ENCODE measurements at regions not wholly inside any gene's neighbourhood (a gene's known extent, or its start where the extent isn't known, plus 50 kb on each side); places are given as distances from the start of the nearest gene placed in this dataset.
A peak's percentile ranks its signal among the peaks of the same experiment; 100 is the strongest.
"Not testable (repeated sequence)": the region's sequence is repeated elsewhere in the genome, so short reads cannot be mapped to it uniquely, and the experiment has no call there.

DNA sequence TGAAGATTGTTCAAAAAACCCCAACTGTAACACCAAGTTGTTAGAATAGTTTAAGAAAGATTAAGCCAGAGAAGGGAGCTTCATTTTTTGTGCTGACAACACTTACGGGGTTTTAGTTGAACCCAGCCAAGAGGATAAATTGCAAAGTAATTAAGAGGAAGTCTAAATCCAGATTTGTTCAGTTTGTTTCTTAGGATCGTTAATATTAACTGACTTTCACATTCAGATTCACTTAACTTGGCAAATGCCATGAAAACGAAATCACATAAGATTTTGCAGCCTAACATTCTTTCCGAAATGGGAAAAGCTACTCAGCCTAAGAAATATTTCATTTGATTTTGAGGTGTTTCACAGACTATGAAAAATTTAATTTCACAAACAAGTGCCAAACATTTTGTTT is 511.3 kb downstream of the TRIML1 start:
- DNase-seq (ENCODE audit: low spot score) (no peak), FAIRE-seq (no peak)

DNA sequence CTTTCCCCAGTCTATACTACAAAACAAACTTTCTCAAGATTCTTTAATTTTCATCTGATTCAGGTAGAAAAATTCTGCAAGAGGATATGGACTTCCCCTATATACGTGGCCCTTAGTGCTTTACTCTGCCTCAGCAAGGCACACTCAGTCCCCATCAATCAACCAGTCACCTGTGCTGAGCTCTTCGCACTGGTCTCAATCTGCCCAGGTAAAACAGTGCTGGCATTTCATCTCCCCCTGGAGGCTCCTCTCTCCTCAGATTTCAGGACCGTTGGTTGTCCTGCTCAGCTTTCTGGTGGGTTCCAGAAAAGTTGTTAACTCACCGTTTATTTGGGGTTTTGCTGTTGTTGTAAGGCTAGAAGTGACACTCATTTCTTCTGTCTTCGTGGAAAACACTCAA is 518.1 kb downstream of the TRIML1 start:
- FAIRE-seq, result no peak
- no peak for DNase-seq (ENCODE audit: low spot score)

DNA sequence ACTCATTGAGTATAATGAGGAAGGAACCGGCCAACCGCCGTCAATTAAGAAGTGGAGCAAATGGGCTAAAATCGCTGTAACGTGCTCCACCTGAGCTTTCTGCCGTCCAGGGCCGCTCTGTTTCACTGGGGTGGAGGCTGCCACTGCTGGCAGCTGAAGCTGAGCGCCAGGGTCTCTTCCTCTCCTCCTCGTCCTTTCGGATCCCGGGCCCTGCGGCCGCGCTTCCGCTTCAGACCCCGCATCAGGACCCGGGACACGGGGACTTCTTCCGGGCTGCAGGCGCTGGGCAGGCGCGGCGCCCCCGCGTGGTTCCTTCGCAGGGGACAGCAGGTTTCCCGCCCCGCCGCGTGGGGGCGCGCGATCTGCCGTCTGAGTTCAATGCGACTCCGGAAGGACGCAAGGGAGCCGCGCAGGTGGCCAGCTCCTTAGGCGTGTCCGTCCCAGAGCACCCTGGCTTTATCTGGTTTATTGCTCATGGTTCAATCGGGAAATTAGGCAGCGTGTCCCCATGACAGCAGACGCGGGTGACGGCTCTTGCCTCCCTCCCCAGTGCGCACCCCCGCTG is 519.8 kb downstream of the TRIML1 start:
- no peak for FAIRE-seq
- DNase-seq (ENCODE audit: low spot score), result no peak

DNA sequence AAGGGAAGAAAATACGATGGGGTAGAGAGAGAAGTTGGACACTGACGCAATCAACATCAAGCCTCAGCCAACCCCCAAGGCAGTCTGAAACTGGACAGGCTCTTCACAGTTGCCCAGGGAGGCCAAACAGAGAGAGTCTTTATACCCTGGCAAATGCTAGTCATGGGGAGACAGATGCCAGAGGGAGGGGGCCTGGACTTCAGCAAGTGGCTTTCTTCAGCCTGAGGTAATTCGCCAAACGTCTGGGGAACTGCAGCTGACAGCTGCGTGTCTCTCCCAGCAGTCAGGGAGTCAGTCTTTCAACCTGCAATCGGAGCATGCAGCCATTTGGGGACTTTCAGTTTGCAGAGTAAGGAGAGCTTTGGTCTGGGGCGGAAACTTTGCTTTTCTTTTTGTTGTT is 521.6 kb downstream of the TRIML1 start:
- DNase-seq (ENCODE audit: low spot score) (no peak), FAIRE-seq (no peak)

DNA sequence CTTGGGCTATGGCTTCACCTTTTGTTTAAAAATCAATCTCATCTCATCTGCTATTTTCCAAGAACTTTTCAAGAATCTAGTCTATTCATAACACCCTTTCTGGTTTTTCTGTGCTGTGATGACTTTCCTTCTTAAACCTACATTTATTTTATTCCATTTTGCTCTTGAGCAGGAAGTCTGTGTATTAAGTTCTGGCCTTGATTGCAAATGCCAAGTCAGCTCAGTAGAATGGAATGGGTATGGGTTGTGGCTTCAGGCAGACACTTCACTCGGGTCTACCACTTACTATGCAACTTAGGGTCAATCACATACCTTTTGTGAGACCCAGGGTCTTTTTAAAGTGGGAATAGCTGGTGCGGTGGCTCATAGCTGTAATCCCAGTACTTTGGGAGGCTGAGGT is 522.3 kb downstream of the TRIML1 start:
- FAIRE-seq (no peak), DNase-seq (ENCODE audit: low spot score) (no peak)

DNA sequence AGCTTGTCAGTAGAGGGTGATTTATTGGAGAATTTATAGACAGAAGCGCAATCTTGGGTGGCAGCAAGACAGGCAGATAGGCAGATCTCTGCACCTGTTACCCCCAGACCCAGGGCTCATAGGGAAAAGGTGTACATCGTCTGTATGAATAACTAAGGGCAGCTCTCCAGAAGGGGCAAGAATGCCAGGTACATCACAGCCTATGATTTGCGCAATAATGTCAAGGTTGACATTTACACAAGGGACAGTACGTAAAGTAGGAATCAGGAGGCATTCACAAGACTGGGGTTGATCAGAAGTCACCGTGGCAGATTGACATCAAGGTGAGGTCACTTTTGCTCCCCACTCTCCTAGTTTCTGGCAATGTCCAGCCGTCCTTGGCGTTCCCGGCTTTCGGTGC is 524.1 kb downstream of the TRIML1 start:
- DNase-seq (ENCODE audit: low spot score) (no peak), FAIRE-seq (no peak)

DNA sequence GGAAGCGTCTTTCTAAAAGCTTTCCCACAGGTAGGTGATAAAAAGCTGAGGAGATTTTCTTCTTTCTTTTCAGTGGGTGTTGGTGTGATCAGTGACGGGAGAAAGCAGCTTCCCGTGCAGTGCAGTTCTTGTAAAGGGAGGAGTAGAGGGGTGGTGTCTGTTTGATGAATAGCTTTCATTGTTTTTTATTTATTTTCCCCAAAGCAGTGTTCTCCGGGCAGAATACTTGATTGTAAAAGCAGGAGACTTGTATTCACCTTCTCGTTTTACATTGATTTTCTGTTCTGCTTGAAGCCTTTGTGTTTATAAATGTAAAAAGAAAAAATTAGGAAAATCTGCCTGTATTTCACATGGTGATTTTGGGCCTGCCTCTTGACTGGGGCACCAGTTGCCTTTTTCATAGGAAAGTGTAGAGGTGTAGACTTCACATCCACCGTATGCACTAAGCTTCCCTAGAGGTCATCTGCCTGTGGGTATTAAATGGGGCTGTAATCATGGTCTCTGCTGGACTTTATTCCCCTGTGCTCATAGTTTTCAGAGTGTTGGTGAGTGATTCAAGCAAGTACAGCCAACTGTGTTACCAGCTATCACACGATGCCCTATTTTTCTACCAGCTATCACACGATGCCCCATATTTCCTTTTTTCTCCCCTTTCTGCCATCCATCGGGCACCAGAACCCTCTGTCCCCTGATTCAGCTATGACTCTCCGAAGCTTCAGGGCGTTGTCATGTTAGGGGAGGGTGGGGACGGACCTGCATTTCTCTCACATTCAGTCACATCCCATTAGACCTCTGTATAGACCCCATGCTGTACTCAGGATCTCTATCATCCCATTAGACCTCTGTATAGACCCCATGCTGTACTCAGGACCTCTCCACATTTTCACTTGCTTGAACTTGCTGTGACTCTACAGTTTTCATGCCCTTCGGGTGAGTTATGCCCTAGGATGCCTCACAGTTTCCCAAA is 526.5 kb downstream of the TRIML1 start:
- DNase-seq (ENCODE audit: low spot score) (no peak), FAIRE-seq (no peak)

DNA sequence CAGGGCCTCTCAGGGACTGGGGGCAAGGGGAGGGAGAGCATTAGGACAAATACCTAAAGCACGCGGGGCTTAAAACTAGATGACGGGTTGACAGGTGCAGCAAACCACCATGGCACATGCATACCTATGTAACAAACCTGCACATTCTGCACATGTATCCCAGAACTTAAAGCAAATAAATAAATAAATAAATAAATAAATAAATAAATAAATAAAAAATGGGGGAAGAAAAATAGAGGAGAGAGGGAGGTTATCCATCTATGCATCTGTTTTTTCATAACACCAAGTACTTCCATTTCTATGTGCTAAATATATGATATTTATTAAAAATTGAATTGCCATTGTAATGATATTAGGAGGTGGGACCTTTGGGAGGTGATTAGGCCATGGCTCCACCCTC is 539.5 kb downstream of the TRIML1 start:
- not testable (repeated sequence) for DNase-seq (ENCODE audit: low spot score); FAIRE-seq

DNA sequence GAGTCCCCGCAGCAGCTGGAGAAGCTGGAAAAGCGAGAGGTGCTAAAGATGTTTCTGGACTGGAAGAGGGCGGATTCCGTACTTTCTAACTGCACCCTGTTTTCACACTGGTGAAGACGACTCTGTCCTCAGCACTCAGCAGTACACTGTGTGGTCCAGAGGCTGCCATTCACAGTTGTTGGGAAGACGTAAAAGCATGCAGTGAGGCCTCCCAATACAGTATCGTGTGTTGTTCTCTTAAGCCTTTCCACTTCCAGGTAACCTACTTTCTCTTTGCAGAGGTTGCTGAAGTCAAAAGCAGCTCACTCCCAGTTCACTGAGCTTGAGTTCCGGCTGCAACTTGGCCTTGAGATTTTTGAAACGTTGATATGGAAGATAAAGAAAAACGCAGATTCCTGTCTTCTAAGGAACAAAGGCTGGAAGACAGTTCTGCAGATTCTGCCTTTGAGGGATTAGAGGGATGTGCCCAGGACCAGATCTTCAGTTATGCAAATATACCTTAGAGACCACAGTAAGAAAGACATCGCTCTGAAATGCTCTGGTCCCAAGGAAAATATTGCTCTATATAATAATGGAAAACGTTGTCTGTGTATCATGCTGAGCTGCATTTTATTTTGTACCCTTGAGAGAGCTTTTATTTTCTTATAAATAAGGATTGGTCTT is 540.9 kb downstream of the TRIML1 start:
- FAIRE-seq (no peak), DNase-seq (ENCODE audit: low spot score) (no peak)

DNA sequence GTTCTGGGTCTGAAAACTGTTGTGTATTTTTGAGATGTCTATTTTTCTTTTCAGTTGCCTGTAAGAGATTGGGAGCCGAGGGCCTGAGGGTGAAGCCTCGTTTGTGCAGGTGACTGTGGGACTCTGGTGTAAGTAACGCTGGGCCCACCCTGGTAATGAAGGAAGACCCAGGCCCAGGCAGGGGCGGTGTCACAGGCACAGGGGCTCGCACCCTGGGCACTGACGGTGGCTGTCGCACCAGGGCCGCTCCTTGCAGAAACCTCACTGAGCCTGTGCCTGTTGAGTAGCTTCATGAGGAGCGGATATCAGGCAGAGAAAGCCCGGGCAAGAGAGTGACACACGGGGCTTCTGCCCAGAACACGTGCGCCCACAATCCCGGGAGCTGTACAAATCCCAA is 541.4 kb downstream of the TRIML1 start:
- no peak for FAIRE-seq
- no peak for DNase-seq (ENCODE audit: low spot score)

DNA sequence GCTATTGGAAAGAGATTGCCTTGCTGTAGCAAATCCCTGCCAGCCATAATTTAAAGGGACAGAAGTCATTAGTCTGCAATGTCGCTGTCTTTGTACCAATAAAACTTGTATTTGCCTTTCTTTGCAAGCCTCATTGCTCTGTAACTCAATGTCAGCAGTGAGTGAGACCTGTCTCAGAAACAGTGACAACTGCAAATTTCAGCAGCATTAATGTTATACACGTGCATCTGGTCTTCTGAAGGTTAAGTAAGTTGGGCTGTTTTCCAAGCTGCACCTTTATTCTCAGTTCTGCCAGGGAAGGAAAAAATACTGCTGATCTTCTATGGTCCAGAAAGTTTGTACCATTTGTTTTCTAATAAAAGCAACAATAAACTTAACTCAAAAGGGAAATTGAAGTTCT is 543.1 kb downstream of the TRIML1 start:
- DNase-seq (ENCODE audit: low spot score), result no peak
- FAIRE-seq, result no peak

DNA sequence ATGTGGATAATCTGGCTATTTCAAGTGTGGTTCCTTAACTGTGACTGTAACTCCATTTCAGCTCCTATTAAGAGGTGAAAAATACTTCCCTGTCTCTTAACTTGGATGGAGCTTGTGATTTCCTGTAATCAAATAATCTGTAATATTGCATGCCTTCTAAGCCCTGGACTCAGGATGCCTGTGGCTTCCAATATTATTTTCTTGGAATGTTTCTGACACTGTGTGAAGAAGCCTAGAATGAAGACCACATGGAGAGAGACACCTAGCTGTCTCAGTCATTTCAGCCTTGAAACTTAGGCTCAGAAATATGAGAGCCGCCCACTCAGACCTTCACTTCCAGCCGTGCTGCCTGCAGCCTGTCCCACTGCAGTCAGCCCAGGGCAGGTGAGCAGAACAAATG is 544.3 kb downstream of the TRIML1 start:
- FAIRE-seq (no peak), DNase-seq (ENCODE audit: low spot score) (no peak)

DNA sequence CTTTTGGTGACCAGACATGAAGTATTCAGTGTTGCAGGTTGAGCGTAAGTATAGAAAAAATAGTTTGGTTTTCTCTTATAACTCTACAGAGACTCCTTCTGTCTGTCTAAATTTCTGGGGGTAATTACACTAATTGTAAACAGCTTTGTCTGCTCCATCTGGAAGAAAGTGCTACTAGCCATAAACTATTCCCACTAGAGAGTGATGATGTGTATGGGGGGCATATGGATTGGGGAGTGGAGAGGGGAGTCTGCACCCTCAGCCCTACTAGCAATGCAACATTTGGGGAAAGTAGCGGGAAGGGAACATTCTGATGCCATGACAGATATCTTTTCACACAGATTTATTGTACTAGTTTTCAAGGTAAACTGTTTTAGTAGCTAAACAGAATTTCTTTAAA is 549.7 kb downstream of the TRIML1 start:
- FAIRE-seq (no peak), DNase-seq (ENCODE audit: low spot score) (no peak)

DNA sequence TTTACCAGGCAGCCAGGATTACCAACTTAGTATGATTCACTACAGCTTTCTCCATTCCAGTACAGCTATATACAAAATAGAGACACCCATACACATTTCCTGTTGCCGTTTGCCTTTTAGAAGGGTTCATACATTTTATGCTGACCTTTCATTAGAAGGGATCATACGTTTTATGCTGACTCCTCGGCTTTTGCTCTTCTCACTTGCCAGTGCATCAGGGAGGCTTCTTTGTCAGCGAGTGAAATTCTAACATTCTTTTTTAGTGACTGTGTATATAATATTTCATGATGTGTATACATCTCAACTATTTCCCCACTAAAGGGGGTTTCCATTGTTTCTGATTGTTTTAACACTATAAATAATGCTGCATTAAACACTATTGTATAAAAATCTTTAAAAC is 552.6 kb downstream of the TRIML1 start:
- FAIRE-seq (no peak), DNase-seq (ENCODE audit: low spot score) (no peak)

DNA sequence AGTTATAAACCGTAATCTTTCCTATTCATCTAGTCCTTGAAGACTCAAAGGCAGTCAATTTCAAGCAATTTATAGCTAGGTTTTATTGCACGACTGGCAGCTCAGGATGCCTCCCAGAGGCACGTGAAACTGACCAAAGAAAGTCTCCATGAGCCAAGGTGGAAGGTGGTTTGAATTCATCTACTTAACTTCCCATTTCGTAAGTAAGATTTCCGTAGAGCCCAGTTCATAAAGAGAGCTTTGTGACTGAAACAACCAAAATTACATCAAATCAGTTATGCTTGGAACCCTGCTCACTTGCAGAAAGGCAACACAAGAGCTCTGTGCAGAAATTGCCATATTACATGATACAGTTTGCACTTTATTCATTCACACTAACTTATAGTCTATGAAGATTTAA is 556.0 kb downstream of the TRIML1 start:
- FAIRE-seq (no peak), DNase-seq (ENCODE audit: low spot score) (no peak)

DNA sequence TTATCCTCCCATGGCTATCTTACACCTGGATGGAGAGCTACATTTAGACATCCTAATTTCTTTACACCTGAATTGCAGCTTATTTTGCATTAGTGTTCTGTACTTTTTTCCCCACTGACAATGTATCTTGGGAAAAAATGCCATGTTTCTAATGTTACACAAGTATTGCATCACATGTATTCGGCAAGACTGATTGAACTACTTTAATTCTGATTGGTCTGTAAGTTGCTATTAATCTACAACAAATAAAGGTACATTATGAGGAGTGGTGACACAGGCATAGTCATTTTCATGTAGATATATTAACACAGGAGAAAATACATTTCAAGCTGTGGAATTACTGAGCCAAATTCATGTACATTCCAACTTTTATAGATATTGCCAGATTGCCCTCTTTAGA is 558.0 kb downstream of the TRIML1 start:
- DNase-seq (ENCODE audit: low spot score) (no peak), FAIRE-seq (no peak)

DNA sequence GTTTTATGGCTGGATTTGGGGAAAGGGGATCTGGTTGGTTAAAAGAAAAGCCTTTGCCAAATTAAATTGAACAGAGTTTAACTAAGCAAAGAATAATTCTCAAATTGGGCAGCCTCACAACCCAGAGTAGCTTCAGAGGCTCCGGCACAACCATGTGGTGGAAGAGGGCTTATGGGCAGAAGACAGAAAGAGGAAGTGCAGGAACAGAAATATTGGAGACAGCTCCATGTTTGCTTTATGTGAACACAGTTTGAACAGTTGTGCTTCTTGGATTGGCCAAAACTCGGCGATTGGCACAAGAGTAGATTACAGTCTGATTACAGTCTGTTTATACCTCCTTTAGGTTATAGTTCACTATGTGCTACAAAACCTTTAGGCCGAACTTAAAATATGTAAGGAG is 562.7 kb downstream of the TRIML1 start:
- DNase-seq (ENCODE audit: low spot score), result no peak
- FAIRE-seq, result no peak

DNA sequence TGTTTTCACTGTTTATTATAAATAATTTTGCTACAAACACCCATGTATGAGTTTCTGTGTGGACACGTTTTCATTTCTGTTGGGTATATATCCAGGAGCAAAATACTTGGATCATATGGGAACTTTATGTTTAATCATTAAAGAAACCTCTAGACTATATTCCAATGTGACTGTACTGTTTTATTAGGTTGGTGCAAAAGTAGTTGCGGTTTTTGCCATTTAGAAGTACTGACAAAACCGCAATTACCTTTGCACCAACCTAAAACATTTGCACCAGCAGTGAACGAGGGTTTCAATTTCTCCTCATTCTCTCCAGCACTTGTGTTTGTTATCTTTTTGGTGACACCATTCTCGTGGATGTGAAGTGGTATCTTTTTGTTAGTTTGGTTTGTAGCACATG is 565.0 kb downstream of the TRIML1 start:
- DNase-seq (ENCODE audit: low spot score) (no peak), FAIRE-seq (no peak)

DNA sequence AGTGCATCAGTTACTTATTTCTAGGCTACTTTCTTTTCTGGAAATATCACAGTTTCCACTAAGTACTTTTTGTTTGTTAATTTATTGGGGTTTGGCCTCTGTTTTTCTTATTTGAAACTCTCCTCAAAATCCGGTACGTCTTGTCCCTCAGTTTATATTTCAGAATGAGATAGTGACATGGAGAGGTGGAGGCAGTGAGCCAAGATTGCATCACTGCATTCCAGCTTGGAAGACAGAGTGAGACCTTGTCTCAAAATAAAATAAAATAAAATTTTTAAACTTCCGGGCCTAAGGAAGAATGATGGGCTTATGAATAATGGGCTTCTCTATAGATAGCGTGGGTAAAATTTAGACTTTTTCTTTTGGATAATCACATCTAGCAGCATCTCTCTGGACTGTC is 567.8 kb downstream of the TRIML1 start:
- FAIRE-seq, result no peak
- no peak for DNase-seq (ENCODE audit: low spot score)

DNA sequence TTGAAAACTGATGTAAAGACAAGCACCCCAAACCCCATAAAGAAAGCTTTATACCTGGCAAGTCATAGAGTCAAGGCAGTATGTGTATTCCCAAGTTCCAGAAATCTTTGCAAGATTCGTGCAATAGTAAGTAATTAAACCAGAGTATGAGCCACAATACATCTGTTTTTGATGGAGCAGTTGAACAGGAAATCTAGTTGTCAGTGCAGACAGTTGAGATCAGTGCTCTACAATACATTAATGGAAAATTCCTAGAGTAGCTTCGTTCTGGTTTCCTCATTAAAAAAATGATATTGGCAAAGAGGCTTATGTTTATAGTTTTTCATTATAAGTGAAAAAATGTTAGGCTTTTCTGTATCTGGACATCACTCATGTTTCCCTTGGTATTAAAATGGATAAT is 575.3 kb downstream of the TRIML1 start:
- FAIRE-seq (no peak), DNase-seq (ENCODE audit: low spot score) (no peak)

DNA sequence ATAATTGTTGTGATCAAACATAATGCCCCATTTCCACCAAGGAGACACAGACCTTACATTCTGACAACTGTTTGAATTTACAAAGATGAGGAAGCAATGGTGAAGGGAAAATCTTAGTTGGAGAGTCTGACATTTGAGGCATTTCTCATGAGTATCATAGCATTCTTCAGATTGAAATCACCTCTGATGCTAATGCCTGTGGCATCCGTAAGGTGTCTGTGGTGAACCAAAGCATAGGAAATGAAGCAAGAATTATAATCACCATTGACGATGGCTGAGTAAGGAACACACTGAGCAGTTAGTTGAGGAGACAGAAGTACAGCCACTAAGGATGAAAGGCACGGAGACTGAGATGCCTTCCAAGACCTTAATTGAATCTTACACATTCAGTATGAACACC is 575.7 kb downstream of the TRIML1 start:
- DNase-seq (ENCODE audit: low spot score) (peak; percentile 4), FAIRE-seq (no peak)

DNA sequence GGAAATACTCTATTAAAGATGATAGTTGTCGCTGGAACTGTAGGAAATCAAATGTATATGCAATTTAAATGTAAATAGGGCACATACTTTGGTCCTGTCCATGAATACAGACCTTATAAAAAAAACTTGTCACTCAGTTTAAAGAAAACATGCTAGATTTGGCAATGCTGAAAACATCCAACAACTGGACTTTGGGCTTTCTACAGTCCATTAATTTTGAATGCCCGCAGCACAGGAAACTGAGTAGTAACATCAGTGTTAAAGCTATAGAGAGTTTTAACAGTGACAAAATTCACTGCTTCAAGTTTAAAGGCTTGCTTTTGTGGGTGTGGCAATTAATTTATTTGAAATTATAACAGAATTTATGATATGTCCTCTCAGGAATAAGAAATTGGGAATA is 578.4 kb downstream of the TRIML1 start:
- no peak for FAIRE-seq
- no peak for DNase-seq (ENCODE audit: low spot score)

DNA sequence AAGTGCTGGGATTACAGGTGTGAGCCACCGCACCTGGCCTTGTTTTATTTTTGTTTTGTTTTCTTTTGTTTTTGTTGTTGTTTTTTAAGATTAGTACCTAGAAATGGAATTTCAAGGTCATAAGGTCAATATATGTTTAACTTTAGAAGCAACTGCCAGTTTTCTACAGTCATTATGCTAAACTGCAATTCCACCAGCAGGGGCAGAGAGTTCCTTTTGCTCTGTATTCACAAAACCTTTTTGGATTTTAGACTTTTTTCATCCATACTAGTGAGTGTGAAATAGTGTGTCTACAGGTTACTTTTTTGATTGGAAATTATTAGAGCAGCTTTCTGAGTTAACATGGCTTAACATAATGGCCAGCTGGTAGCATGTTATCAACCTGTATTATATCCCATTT is 580.6 kb downstream of the TRIML1 start:
- FAIRE-seq, result no peak

More for the DNA sequence above, 580.6 kb downstream of the TRIML1 start:
- no peak for DNase-seq (ENCODE audit: low spot score)
